CD4-positive, alpha-beta T cell treated with Interferon gamma for 1 hour (primary cell): ENCODE measurements at regions not wholly inside any gene's neighbourhood (a gene's known extent, or its start where the extent isn't known, plus 50 kb on each side); places are given as distances from the start of the nearest gene placed in this dataset.
"Not testable (repeated sequence)": the region's sequence is repeated elsewhere in the genome, so short reads cannot be mapped to it uniquely, and the experiment has no call there.

Experiments
- DNase-seq: peaks from one replicate; pipeline ENCODE4 v3.0.0-alpha.2; 2020

GRCh38 chr7:69517985-69518704, 80.1 kb upstream of the AUTS2 start:
- DNase-seq = no peak

- no peak for DNase-seq
Observed at GRCh38 chr7:69518705-69519077, 79.6 kb upstream of the AUTS2 start.

GRCh38 chr7:69526570-69526969, 71.7 kb upstream of the AUTS2 start:
- no peak for DNase-seq

- no peak for DNase-seq
Observed at GRCh38 chr7:69527706-69528105, 70.6 kb upstream of the AUTS2 start.

- DNase-seq = no peak
Observed at GRCh38 chr7:69531050-69531449, 67.2 kb upstream of the AUTS2 start.

GRCh38 chr7:69534461-69535041, 63.7 kb upstream of the AUTS2 start:
- no peak for DNase-seq

GRCh38 chr7:69537691-69538090, 60.6 kb upstream of the AUTS2 start:
- no peak for DNase-seq

GRCh38 chr7:69539531-69539930, 58.7 kb upstream of the AUTS2 start:
- no peak for DNase-seq

GRCh38 chr7:69540287-69540686, 58.0 kb upstream of the AUTS2 start:
- DNase-seq = no peak

GRCh38 chr7:69541779-69542432, 56.4 kb upstream of the AUTS2 start:
- not testable (repeated sequence) for DNase-seq

- DNase-seq = no peak
Observed at GRCh38 chr7:69545175-69545574, 53.1 kb upstream of the AUTS2 start.
